HCT116 (cell line): ENCODE measurements at regions not wholly inside any gene's neighbourhood (a gene's known extent, or its start where the extent isn't known, plus 50 kb on each side); places are given as distances from the start of the nearest gene placed in this dataset.

Source experiments
- ATAC-seq: fragments of 200-7000 bp; cut with Tn5 transposase; 2 replicates; pipeline ENCODE4 v1.9.1; 2020; ENCODE audit warnings: mild to moderate bottlenecking, moderate library complexity
- BruUV-seq: library from RNA; stranded (reverse); fragments of 400-500 nt; replicated peaks from 2 replicates; lab custom pipeline; 2021; lab: Mats Ljungman, UMichigan
- CTCF ChIA-PET: fragments of 300-600 bp; sonication (Branson Sonifier 250); formaldehyde crosslinking; loops from one replicate; lab custom pipeline; 2021; ENCODE audit warnings: antibody characterized with exemption; lab: Charles Lee
- POLR2A ChIA-PET: fragments of 300-600, 350-600 bp; sonication (Branson Sonifier 250); formaldehyde crosslinking; loops from one replicate; lab custom pipeline; 2021; ENCODE audit warnings: antibody characterized with exemption; lab: Charles Lee
- RAD21 ChIA-PET, 2 experiments: fragments of 300-600 bp; sonication (Branson Sonifier 250); formaldehyde crosslinking; loops; one replicate each; lab custom pipeline; 2023; ENCODE audit warnings: low total read pairs in 2 of 2; ENCODE audit not compliant: uncharacterized antibody in 2 of 2, unreplicated experiment in 2 of 2, low non-redundant PET in 1 of 2; lab: Charles Lee
- DNase-seq: peaks from one replicate; pipeline ENCODE4 v3.0.0-alpha.2; 2010; ENCODE audit warnings: low read depth, low spot score
- H2AFZ ChIP-seq: fragments of 200-600 bp; shearing (Covaris generic), sonication (generic); 2 replicates; pipeline ENCODE4 v1.6.1; 2017; ENCODE audit warnings: low read depth, mixed run types, mixed read lengths, antibody characterized with exemption, low read length; ENCODE audit not compliant: poor library complexity, severe bottlenecking
- H3K27ac ChIP-seq: 2 replicates; pipeline ENCODE4 v1.5.1; 2012; ENCODE audit warnings: low read depth, low read length
- H3K27me3 ChIP-seq: fragments of 200-600 bp; sonication (generic); 2 replicates; pipeline ENCODE4 v1.6.1; 2016; ENCODE audit warnings: mixed run types, low read length, mixed read lengths; ENCODE audit not compliant: insufficient read depth
- H3K36me3 ChIP-seq, 2 experiments: fragments of 200-500 bp in 1 of 2; fragments of 200-600 bp in 1 of 2; sonication (Bioruptor generic) in 1 of 2; sonication (generic) in 1 of 2; 2 replicates each; pipeline versions ENCODE4 v1.5.1 to v1.6.1; 2014 to 2016; ENCODE audit warnings: low read length in 2 of 2, inconsistent platforms in 1 of 2, mixed read lengths in 1 of 2, mixed run types in 1 of 2; ENCODE audit not compliant: insufficient read depth in 2 of 2, control insufficient read depth in 1 of 2
- H3K4me1 ChIP-seq, 2 experiments: fragments of 200-600 bp in 1 of 2; sonication (generic) in 1 of 2; 2 replicates each; pipeline versions ENCODE4 v1.5.1 to v1.6.1; 2012 to 2017; ENCODE audit warnings: low read length in 2 of 2, inconsistent platforms in 1 of 2, mild to moderate bottlenecking in 1 of 2, mixed read lengths in 1 of 2, mixed run types in 1 of 2, moderate library complexity in 1 of 2; ENCODE audit not compliant: insufficient read depth in 2 of 2, control insufficient read depth in 1 of 2
- H3K4me2 ChIP-seq: fragments of 200-600 bp; sonication (generic); 2 replicates; pipeline ENCODE4 v1.6.1; 2017; ENCODE audit warnings: mixed run types, low read length, mixed read lengths
- H3K4me3 ChIP-seq, 2 experiments: fragments of 200-600 bp in 1 of 2; sonication (generic) in 1 of 2; replicated peaks in 1 of 2; 2 replicates each; pipeline ENCODE4 v1.5.1; 2011 to 2016; ENCODE audit warnings: low read length in 2 of 2, control low read depth in 1 of 2, low read depth in 1 of 2, mild to moderate bottlenecking in 1 of 2, mixed read lengths in 1 of 2, mixed run types in 1 of 2
- H3K79me2 ChIP-seq: fragments of 200-600 bp; sonication (generic); 2 replicates; pipeline ENCODE4 v1.6.1; 2017; ENCODE audit warnings: mild to moderate bottlenecking, mixed run types, low read length, moderate library complexity, mixed read lengths; ENCODE audit not compliant: insufficient read depth
- H3K9ac ChIP-seq: fragments of 200-600 bp; sonication (generic); 2 replicates; pipeline ENCODE4 v1.6.1; 2016; ENCODE audit warnings: low read length, mixed read lengths
- H3K9me2 ChIP-seq: fragments of 200-600 bp; sonication (generic), shearing (Covaris generic); 2 replicates; pipeline ENCODE4 v1.6.1; 2017; ENCODE audit warnings: mixed run types, mild to moderate bottlenecking, moderate library complexity; ENCODE audit not compliant: insufficient read depth
- H3K9me3 ChIP-seq, 2 experiments: fragments of 200-500 bp in 1 of 2; fragments of 200-600 bp in 1 of 2; sonication (Bioruptor generic) in 1 of 2; sonication (generic) in 1 of 2; 2 replicates each; pipeline ENCODE4 v1.6.1; 2014 to 2017; ENCODE audit warnings: low read length in 2 of 2, mixed read lengths in 2 of 2, inconsistent platforms in 1 of 2, low read depth in 1 of 2, mild to moderate bottlenecking in 1 of 2, mixed run types in 1 of 2, moderate library complexity in 1 of 2; ENCODE audit not compliant: control insufficient read depth in 1 of 2, insufficient read depth in 1 of 2
- H4K20me1 ChIP-seq: fragments of 200-600 bp; sonication (generic), shearing (Covaris generic); 2 replicates; pipeline ENCODE4 v1.6.1; 2017; ENCODE audit warnings: mixed run types, mild to moderate bottlenecking, moderate library complexity; ENCODE audit not compliant: insufficient read depth
- CBX3 ChIP-seq: IDR thresholded peaks from 2 replicates; pipeline ENCODE4 v1.6.1; 2012; ENCODE audit warnings: low read depth
- EGR1 ChIP-seq: IDR thresholded peaks from 2 replicates; pipeline ENCODE4 v1.6.1; 2012; ENCODE audit warnings: low read depth
- EZH2phosphoT487 ChIP-seq: fragments of 200-600 bp; IDR thresholded peaks from 2 replicates; pipeline ENCODE4 v1.6.1; 2018; ENCODE audit warnings: antibody characterized with exemption, borderline replicate concordance
- FOSL1 ChIP-seq: IDR thresholded peaks from 2 replicates; pipeline ENCODE4 v1.6.1; 2012; ENCODE audit warnings: low read depth
- JUND ChIP-seq: IDR thresholded peaks from 2 replicates; pipeline ENCODE4 v1.6.1; 2012
- POLR2A ChIP-seq: IDR thresholded peaks from 2 replicates; pipeline ENCODE4 v1.7.0; 2011; ENCODE audit warnings: borderline replicate concordance; ENCODE audit not compliant: insufficient read depth, insufficient read length; ENCODE audit errors: extremely low read depth
- SIN3A ChIP-seq: IDR thresholded peaks from 2 replicates; pipeline ENCODE4 v1.6.1; 2012; ENCODE audit warnings: low read depth
- SP1 ChIP-seq: IDR thresholded peaks from 2 replicates; pipeline ENCODE4 v1.6.1; 2012; ENCODE audit warnings: low read depth
- SRF ChIP-seq: IDR thresholded peaks from 2 replicates; pipeline ENCODE4 v1.6.1; 2012; ENCODE audit warnings: low read depth
- TCF7L2 ChIP-seq: IDR thresholded peaks from 2 replicates; pipeline ENCODE4 v1.7.0; 2011; ENCODE audit warnings: borderline replicate concordance, inconsistent platforms; ENCODE audit not compliant: insufficient read depth, insufficient read length; ENCODE audit errors: extremely low read depth
- YY1 ChIP-seq: IDR thresholded peaks from 2 replicates; pipeline ENCODE4 v1.6.1; 2011; ENCODE audit warnings: low read length, low read depth, moderate library complexity, mild to moderate bottlenecking; ENCODE audit not compliant: insufficient replicate concordance; ENCODE audit errors: extremely low read depth
- ZNF274 ChIP-seq: fragments of 200-500 bp; sonication (Bioruptor generic); IDR thresholded peaks from 2 replicates; pipeline ENCODE4 v1.6.1; 2014; ENCODE audit warnings: mild to moderate bottlenecking, low read depth, low read length, inconsistent platforms
- intact Hi-C: fragments of 100-400 bp; cut with micrococcal nuclease; formaldehyde crosslinking; loops from 2 replicates; pipeline ENCODE4 v1.10.0; 2022
- TF ChIP-seq, protein P1 (sequence below): IDR thresholded peaks from 2 replicates; pipeline ENCODE4 v1.6.1; 2012; ENCODE audit warnings: low read depth
- TF ChIP-seq, protein P2 (sequence below): IDR thresholded peaks from 2 replicates; pipeline ENCODE4 v1.6.1; 2012
- TF ChIP-seq, protein P3 (sequence below), 3 experiments: fragments of 200-600 bp in 1 of 3; sonication (generic) in 1 of 3; IDR thresholded peaks in 2 of 3; conservative IDR thresholded peaks in 1 of 3; 2 replicates each; pipeline ENCODE4 v1.5.1; 2012 to 2017; ENCODE audit warnings: low read depth in 2 of 3, low read length in 2 of 3, antibody characterized with exemption in 1 of 3, borderline replicate concordance in 1 of 3, control low read depth in 1 of 3, mild to moderate bottlenecking in 1 of 3, mixed read lengths in 1 of 3, mixed run types in 1 of 3, moderate library complexity in 1 of 3; ENCODE audit not compliant: insufficient read depth in 1 of 3

DNA sequence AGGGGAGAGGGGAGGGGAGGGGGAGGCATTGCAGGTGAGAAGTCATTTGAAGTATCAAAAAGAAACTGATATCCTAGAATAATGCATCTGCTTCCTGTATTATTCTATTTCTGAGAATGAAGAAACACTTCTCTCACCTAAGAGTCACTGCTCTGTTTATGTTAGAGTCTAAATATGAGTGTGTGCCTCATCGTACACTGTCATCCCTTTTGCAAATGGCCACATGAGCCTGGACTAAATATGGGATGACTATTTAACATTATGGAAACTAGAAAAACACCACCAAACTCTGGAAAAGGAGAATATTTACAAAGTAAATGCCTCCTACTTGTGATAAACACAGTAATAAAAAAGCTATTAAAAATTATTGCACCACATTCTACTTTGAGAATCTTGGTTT is 146.4 kb upstream of the NOCT start:
- Histone ChIP-seq H3K4me1 (0 out of 4 replicates have a peak, but pooled peaks cover 0 to 3% of the 10 kb centered on the region in 2 experiments), H3K9me2 (no peaks in the 10 kb centered on the region), H3K27me3 (peaks cover 6% of the 10 kb centered on the region; the same call in 1 of the 2 replicates), H3K27ac (no peak overlapping the region), H3K9ac (no peak overlapping the region), H2AFZ (no peak overlapping the region), H3K4me3 (no peak overlapping the region), H3K9me3 (no peaks in the 10 kb centered on the region), H4K20me1 (no peaks in the 10 kb centered on the region), H3K4me2 (no peak overlapping the region), H3K79me2 (no peaks in the 10 kb centered on the region), H3K36me3 (no peaks in the 10 kb centered on the region)
- ChIA-PET POLR2A (no interaction called here), RAD21 (no interaction called here), CTCF (interaction anchor here (0.7 kb wide), 1 partner anchor 910 kb away, joined by 3 read pairs; no protein-coding TSS in a partner anchor)
- no peak for ATAC-seq
- TF ChIP-seq FOSL1 (no peak), EZH2phosphoT487 (no peak), EGR1 (no peak), SRF (no peak), SIN3A (no peak), ZNF274 (no peak), TCF7L2 (no peak)
- no TSS peak for BruUV-seq
- intact Hi-C loops: no loop called here
- DNase-seq: no peak

DNA sequence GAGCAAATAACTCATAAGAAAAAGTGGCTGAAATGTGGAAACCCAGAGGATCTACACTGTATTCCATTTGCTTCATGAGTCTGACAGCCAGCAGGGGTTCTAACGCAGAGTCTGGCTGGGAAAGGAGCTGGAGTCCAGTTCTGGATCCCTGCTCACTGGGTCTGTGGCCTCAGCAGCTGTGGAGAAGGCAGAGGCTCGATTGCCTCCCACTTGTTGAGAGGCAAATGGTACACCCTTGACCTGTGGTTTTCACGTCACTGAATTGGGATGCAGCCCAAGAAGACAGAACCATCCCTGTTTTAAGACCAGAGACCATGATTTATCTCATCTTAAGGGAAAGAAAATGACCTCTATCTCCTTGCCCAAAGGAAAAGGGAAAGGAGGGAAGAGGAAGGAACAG is 147.0 kb upstream of the NOCT start:
- intact Hi-C loops: no loop called here
- Histone ChIP-seq H3K9me2 (no peaks in the 10 kb centered on the region), H2AFZ (no peak overlapping the region), H3K27ac (no peak overlapping the region), H3K9me3 (no peaks in the 10 kb centered on the region), H3K27me3 (peaks cover 6% of the 10 kb centered on the region; the same call in 1 of the 2 replicates), H3K79me2 (no peaks in the 10 kb centered on the region), H3K4me3 (no peak overlapping the region), H3K4me1 (0 out of 4 replicates have a peak, but pooled peaks cover 0 to 3% of the 10 kb centered on the region in 2 experiments), H3K9ac (no peak overlapping the region), H3K4me2 (no peak overlapping the region), H3K36me3 (no peaks in the 10 kb centered on the region), H4K20me1 (no peaks in the 10 kb centered on the region)
- CTCF ChIA-PET: no interaction called here
- POLR2A ChIA-PET: no interaction called here
- RAD21 ChIA-PET: no interaction called here
- ATAC-seq (no peak), DNase-seq (no peak)
- BruUV-seq: no TSS peak
- TF ChIP-seq SIN3A (no peak), EGR1 (no peak), TCF7L2 (no peak), CBX3 (no peak), SRF (no peak), EZH2phosphoT487 (no peak), POLR2A (no peak), YY1 (no peak), ZNF274 (no peak), JUND (no peak), FOSL1 (no peak), SP1 (no peak)
- TF ChIP-seq, protein P1, sequence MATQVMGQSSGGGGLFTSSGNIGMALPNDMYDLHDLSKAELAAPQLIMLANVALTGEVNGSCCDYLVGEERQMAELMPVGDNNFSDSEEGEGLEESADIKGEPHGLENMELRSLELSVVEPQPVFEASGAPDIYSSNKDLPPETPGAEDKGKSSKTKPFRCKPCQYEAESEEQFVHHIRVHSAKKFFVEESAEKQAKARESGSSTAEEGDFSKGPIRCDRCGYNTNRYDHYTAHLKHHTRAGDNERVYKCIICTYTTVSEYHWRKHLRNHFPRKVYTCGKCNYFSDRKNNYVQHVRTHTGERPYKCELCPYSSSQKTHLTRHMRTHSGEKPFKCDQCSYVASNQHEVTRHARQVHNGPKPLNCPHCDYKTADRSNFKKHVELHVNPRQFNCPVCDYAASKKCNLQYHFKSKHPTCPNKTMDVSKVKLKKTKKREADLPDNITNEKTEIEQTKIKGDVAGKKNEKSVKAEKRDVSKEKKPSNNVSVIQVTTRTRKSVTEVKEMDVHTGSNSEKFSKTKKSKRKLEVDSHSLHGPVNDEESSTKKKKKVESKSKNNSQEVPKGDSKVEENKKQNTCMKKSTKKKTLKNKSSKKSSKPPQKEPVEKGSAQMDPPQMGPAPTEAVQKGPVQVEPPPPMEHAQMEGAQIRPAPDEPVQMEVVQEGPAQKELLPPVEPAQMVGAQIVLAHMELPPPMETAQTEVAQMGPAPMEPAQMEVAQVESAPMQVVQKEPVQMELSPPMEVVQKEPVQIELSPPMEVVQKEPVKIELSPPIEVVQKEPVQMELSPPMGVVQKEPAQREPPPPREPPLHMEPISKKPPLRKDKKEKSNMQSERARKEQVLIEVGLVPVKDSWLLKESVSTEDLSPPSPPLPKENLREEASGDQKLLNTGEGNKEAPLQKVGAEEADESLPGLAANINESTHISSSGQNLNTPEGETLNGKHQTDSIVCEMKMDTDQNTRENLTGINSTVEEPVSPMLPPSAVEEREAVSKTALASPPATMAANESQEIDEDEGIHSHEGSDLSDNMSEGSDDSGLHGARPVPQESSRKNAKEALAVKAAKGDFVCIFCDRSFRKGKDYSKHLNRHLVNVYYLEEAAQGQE: no peak
- TF ChIP-seq, protein P2, sequence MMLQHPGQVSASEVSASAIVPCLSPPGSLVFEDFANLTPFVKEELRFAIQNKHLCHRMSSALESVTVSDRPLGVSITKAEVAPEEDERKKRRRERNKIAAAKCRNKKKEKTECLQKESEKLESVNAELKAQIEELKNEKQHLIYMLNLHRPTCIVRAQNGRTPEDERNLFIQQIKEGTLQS: no peak
- TF ChIP-seq, protein P3, sequence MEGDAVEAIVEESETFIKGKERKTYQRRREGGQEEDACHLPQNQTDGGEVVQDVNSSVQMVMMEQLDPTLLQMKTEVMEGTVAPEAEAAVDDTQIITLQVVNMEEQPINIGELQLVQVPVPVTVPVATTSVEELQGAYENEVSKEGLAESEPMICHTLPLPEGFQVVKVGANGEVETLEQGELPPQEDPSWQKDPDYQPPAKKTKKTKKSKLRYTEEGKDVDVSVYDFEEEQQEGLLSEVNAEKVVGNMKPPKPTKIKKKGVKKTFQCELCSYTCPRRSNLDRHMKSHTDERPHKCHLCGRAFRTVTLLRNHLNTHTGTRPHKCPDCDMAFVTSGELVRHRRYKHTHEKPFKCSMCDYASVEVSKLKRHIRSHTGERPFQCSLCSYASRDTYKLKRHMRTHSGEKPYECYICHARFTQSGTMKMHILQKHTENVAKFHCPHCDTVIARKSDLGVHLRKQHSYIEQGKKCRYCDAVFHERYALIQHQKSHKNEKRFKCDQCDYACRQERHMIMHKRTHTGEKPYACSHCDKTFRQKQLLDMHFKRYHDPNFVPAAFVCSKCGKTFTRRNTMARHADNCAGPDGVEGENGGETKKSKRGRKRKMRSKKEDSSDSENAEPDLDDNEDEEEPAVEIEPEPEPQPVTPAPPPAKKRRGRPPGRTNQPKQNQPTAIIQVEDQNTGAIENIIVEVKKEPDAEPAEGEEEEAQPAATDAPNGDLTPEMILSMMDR (IDR thresholded peaks at IDR 0.05 in 2 of 3, conservative IDR thresholded peaks at IDR 0.05 in 1 of 3; ENCODE audit: borderline replicate concordance in 1 of 3, insufficient read depth in 1 of 3, low read depth in 2 of 3, low read length in 2 of 3): no peak
